HCT116 (cell line): ENCODE measurements at regions not wholly inside any gene's neighbourhood (a gene's known extent, or its start where the extent isn't known, plus 50 kb on each side); places are given as distances from the start of the nearest gene placed in this dataset.

Source experiments
- ATAC-seq: fragments of 200-7000 bp; cut with Tn5 transposase; 2 replicates; pipeline ENCODE4 v1.9.1; 2020; ENCODE audit warnings: mild to moderate bottlenecking, moderate library complexity
- BruUV-seq: library from RNA; stranded (reverse); fragments of 400-500 nt; replicated peaks from 2 replicates; lab custom pipeline; 2021; lab: Mats Ljungman, UMichigan
- CTCF ChIA-PET: fragments of 300-600 bp; sonication (Branson Sonifier 250); formaldehyde crosslinking; loops from one replicate; lab custom pipeline; 2021; ENCODE audit warnings: antibody characterized with exemption; lab: Charles Lee
- POLR2A ChIA-PET: fragments of 300-600, 350-600 bp; sonication (Branson Sonifier 250); formaldehyde crosslinking; loops from one replicate; lab custom pipeline; 2021; ENCODE audit warnings: antibody characterized with exemption; lab: Charles Lee
- RAD21 ChIA-PET, 2 experiments: fragments of 300-600 bp; sonication (Branson Sonifier 250); formaldehyde crosslinking; loops; one replicate each; lab custom pipeline; 2023; ENCODE audit warnings: low total read pairs in 2 of 2; ENCODE audit not compliant: uncharacterized antibody in 2 of 2, unreplicated experiment in 2 of 2, low non-redundant PET in 1 of 2; lab: Charles Lee
- DNase-seq: peaks from one replicate; pipeline ENCODE4 v3.0.0-alpha.2; 2010; ENCODE audit warnings: low read depth, low spot score
- H2AFZ ChIP-seq: fragments of 200-600 bp; shearing (Covaris generic), sonication (generic); 2 replicates; pipeline ENCODE4 v1.6.1; 2017; ENCODE audit warnings: low read depth, mixed run types, mixed read lengths, antibody characterized with exemption, low read length; ENCODE audit not compliant: poor library complexity, severe bottlenecking
- H3K27ac ChIP-seq: 2 replicates; pipeline ENCODE4 v1.5.1; 2012; ENCODE audit warnings: low read depth, low read length
- H3K27me3 ChIP-seq: fragments of 200-600 bp; sonication (generic); 2 replicates; pipeline ENCODE4 v1.6.1; 2016; ENCODE audit warnings: mixed run types, low read length, mixed read lengths; ENCODE audit not compliant: insufficient read depth
- H3K36me3 ChIP-seq, 2 experiments: fragments of 200-500 bp in 1 of 2; fragments of 200-600 bp in 1 of 2; sonication (Bioruptor generic) in 1 of 2; sonication (generic) in 1 of 2; 2 replicates each; pipeline versions ENCODE4 v1.5.1 to v1.6.1; 2014 to 2016; ENCODE audit warnings: low read length in 2 of 2, inconsistent platforms in 1 of 2, mixed read lengths in 1 of 2, mixed run types in 1 of 2; ENCODE audit not compliant: insufficient read depth in 2 of 2, control insufficient read depth in 1 of 2
- H3K4me1 ChIP-seq, 2 experiments: fragments of 200-600 bp in 1 of 2; sonication (generic) in 1 of 2; 2 replicates each; pipeline versions ENCODE4 v1.5.1 to v1.6.1; 2012 to 2017; ENCODE audit warnings: low read length in 2 of 2, inconsistent platforms in 1 of 2, mild to moderate bottlenecking in 1 of 2, mixed read lengths in 1 of 2, mixed run types in 1 of 2, moderate library complexity in 1 of 2; ENCODE audit not compliant: insufficient read depth in 2 of 2, control insufficient read depth in 1 of 2
- H3K4me2 ChIP-seq: fragments of 200-600 bp; sonication (generic); 2 replicates; pipeline ENCODE4 v1.6.1; 2017; ENCODE audit warnings: mixed run types, low read length, mixed read lengths
- H3K4me3 ChIP-seq, 2 experiments: fragments of 200-600 bp in 1 of 2; sonication (generic) in 1 of 2; replicated peaks in 1 of 2; 2 replicates each; pipeline ENCODE4 v1.5.1; 2011 to 2016; ENCODE audit warnings: low read length in 2 of 2, control low read depth in 1 of 2, low read depth in 1 of 2, mild to moderate bottlenecking in 1 of 2, mixed read lengths in 1 of 2, mixed run types in 1 of 2
- H3K79me2 ChIP-seq: fragments of 200-600 bp; sonication (generic); 2 replicates; pipeline ENCODE4 v1.6.1; 2017; ENCODE audit warnings: mild to moderate bottlenecking, mixed run types, low read length, moderate library complexity, mixed read lengths; ENCODE audit not compliant: insufficient read depth
- H3K9ac ChIP-seq: fragments of 200-600 bp; sonication (generic); 2 replicates; pipeline ENCODE4 v1.6.1; 2016; ENCODE audit warnings: low read length, mixed read lengths
- H3K9me2 ChIP-seq: fragments of 200-600 bp; sonication (generic), shearing (Covaris generic); 2 replicates; pipeline ENCODE4 v1.6.1; 2017; ENCODE audit warnings: mixed run types, mild to moderate bottlenecking, moderate library complexity; ENCODE audit not compliant: insufficient read depth
- H3K9me3 ChIP-seq, 2 experiments: fragments of 200-500 bp in 1 of 2; fragments of 200-600 bp in 1 of 2; sonication (Bioruptor generic) in 1 of 2; sonication (generic) in 1 of 2; 2 replicates each; pipeline ENCODE4 v1.6.1; 2014 to 2017; ENCODE audit warnings: low read length in 2 of 2, mixed read lengths in 2 of 2, inconsistent platforms in 1 of 2, low read depth in 1 of 2, mild to moderate bottlenecking in 1 of 2, mixed run types in 1 of 2, moderate library complexity in 1 of 2; ENCODE audit not compliant: control insufficient read depth in 1 of 2, insufficient read depth in 1 of 2
- H4K20me1 ChIP-seq: fragments of 200-600 bp; sonication (generic), shearing (Covaris generic); 2 replicates; pipeline ENCODE4 v1.6.1; 2017; ENCODE audit warnings: mixed run types, mild to moderate bottlenecking, moderate library complexity; ENCODE audit not compliant: insufficient read depth
- CBX3 ChIP-seq: IDR thresholded peaks from 2 replicates; pipeline ENCODE4 v1.6.1; 2012; ENCODE audit warnings: low read depth
- EZH2 ChIP-seq: fragments of 200-600 bp; sonication (generic); IDR thresholded peaks from 2 replicates; pipeline ENCODE4 v1.6.1; 2017; ENCODE audit warnings: antibody characterized with exemption, mixed run types
- EZH2phosphoT487 ChIP-seq: fragments of 200-600 bp; IDR thresholded peaks from 2 replicates; pipeline ENCODE4 v1.6.1; 2018; ENCODE audit warnings: antibody characterized with exemption, borderline replicate concordance
- FOSL1 ChIP-seq: IDR thresholded peaks from 2 replicates; pipeline ENCODE4 v1.6.1; 2012; ENCODE audit warnings: low read depth
- POLR2A ChIP-seq: IDR thresholded peaks from 2 replicates; pipeline ENCODE4 v1.7.0; 2011; ENCODE audit warnings: borderline replicate concordance; ENCODE audit not compliant: insufficient read depth, insufficient read length; ENCODE audit errors: extremely low read depth
- SP1 ChIP-seq: IDR thresholded peaks from 2 replicates; pipeline ENCODE4 v1.6.1; 2012; ENCODE audit warnings: low read depth
- TCF7L2 ChIP-seq: IDR thresholded peaks from 2 replicates; pipeline ENCODE4 v1.7.0; 2011; ENCODE audit warnings: borderline replicate concordance, inconsistent platforms; ENCODE audit not compliant: insufficient read depth, insufficient read length; ENCODE audit errors: extremely low read depth
- YY1 ChIP-seq: IDR thresholded peaks from 2 replicates; pipeline ENCODE4 v1.6.1; 2011; ENCODE audit warnings: low read length, low read depth, moderate library complexity, mild to moderate bottlenecking; ENCODE audit not compliant: insufficient replicate concordance; ENCODE audit errors: extremely low read depth
- ZBTB33 ChIP-seq: IDR thresholded peaks from 2 replicates; pipeline ENCODE4 v1.6.1; 2011; ENCODE audit warnings: mild to moderate bottlenecking, low read length, moderate library complexity; ENCODE audit not compliant: insufficient replicate concordance; ENCODE audit errors: extremely low read depth
- intact Hi-C: fragments of 100-400 bp; cut with micrococcal nuclease; formaldehyde crosslinking; loops from 2 replicates; pipeline ENCODE4 v1.10.0; 2022
- TF ChIP-seq, protein P1 (sequence below): IDR thresholded peaks from 2 replicates; pipeline ENCODE4 v1.6.1; 2012
- TF ChIP-seq, protein P2 (sequence below), 3 experiments: fragments of 200-600 bp in 1 of 3; sonication (generic) in 1 of 3; IDR thresholded peaks in 2 of 3; conservative IDR thresholded peaks in 1 of 3; 2 replicates each; pipeline ENCODE4 v1.5.1; 2012 to 2017; ENCODE audit warnings: low read depth in 2 of 3, low read length in 2 of 3, antibody characterized with exemption in 1 of 3, borderline replicate concordance in 1 of 3, control low read depth in 1 of 3, mild to moderate bottlenecking in 1 of 3, mixed read lengths in 1 of 3, mixed run types in 1 of 3, moderate library complexity in 1 of 3; ENCODE audit not compliant: insufficient read depth in 1 of 3

- Histone ChIP-seq H3K9me3 (no peaks in the 10 kb centered on the region), H3K27ac (no peak overlapping the region), H3K9me2 (no peaks in the 10 kb centered on the region), H3K4me2 (peak overlapping the region; percentile 15), H3K27me3 (no peaks in the 10 kb centered on the region), H3K79me2 (no peaks in the 10 kb centered on the region), H3K36me3 (no peaks in the 10 kb centered on the region), H3K4me1 (peaks cover 0 to 7% of the 10 kb centered on the region in 2 experiments; a peak in 2 of 4 replicates), H3K4me3 (no peak overlapping the region), H3K9ac (no peak overlapping the region), H4K20me1 (no peaks in the 10 kb centered on the region), H2AFZ (no peak overlapping the region)
- ChIA-PET RAD21 (no interaction called here), POLR2A (no interaction called here), CTCF (no interaction called here)
- DNase-seq, result peak; percentile 16
- ATAC-seq, result peak; percentile 77
- intact Hi-C loops, result no loop called here
- no peak for TF ChIP-seq SP1
- BruUV-seq, result no TSS peak
Measured at GRCh38 chr10:30736685-30737232, 107.2 kb upstream of the LYZL2 start.

DNA sequence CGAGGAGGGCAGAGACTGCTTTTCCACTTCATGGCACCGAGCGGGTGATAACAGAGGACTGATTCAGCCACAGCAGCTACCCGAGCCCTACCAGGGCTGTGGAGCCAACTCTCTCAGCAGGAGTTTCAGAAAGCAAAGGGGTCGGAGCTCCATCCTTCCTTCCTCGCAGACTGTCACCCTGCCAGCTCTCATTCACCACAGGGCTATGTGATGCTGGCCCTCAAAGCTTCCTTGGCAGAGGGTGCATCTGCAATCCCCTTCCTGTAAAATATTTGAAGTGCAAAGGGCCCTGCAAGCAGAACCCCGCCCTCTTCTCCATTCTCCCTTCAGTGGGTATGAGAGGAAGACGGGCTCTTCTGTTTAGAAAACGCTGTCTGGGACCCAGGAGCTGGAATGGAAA is 105.3 kb upstream of the LYZL2 start:
- Histone ChIP-seq H4K20me1 (no peaks in the 10 kb centered on the region), H3K36me3 (no peaks in the 10 kb centered on the region), H3K4me1 (peaks cover 0 to 7% of the 10 kb centered on the region in 2 experiments; a peak in 2 of 4 replicates), H3K9me2 (no peaks in the 10 kb centered on the region), H3K4me2 (no peak overlapping the region), H3K9me3 (no peaks in the 10 kb centered on the region), H2AFZ (no peak overlapping the region), H3K79me2 (no peaks in the 10 kb centered on the region), H3K27me3 (no peaks in the 10 kb centered on the region), H3K27ac (no peak overlapping the region), H3K4me3 (no peak overlapping the region), H3K9ac (no peak overlapping the region)
- BruUV-seq, result no TSS peak
- ATAC-seq (no peak), DNase-seq (no peak)
- ChIA-PET CTCF (no interaction called here), RAD21 (no interaction called here), POLR2A (no interaction called here)
- TF ChIP-seq, protein P1, sequence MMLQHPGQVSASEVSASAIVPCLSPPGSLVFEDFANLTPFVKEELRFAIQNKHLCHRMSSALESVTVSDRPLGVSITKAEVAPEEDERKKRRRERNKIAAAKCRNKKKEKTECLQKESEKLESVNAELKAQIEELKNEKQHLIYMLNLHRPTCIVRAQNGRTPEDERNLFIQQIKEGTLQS, result no peak
- TF ChIP-seq POLR2A (no peak), FOSL1 (no peak), TCF7L2 (no peak), YY1 (no peak), CBX3 (no peak), EZH2 (no peak), EZH2phosphoT487 (no peak), ZBTB33 (no peak)
- TF ChIP-seq, protein P2, sequence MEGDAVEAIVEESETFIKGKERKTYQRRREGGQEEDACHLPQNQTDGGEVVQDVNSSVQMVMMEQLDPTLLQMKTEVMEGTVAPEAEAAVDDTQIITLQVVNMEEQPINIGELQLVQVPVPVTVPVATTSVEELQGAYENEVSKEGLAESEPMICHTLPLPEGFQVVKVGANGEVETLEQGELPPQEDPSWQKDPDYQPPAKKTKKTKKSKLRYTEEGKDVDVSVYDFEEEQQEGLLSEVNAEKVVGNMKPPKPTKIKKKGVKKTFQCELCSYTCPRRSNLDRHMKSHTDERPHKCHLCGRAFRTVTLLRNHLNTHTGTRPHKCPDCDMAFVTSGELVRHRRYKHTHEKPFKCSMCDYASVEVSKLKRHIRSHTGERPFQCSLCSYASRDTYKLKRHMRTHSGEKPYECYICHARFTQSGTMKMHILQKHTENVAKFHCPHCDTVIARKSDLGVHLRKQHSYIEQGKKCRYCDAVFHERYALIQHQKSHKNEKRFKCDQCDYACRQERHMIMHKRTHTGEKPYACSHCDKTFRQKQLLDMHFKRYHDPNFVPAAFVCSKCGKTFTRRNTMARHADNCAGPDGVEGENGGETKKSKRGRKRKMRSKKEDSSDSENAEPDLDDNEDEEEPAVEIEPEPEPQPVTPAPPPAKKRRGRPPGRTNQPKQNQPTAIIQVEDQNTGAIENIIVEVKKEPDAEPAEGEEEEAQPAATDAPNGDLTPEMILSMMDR (IDR thresholded peaks at IDR 0.05 in 2 of 3, conservative IDR thresholded peaks at IDR 0.05 in 1 of 3; ENCODE audit: borderline replicate concordance in 1 of 3, insufficient read depth in 1 of 3, low read depth in 2 of 3, low read length in 2 of 3), result no peak
- intact Hi-C loops, result no loop called here
